DOHH2 (cell line): ENCODE measurements at regions not wholly inside any gene's neighbourhood (a gene's known extent, or its start where the extent isn't known, plus 50 kb on each side); places are given as distances from the start of the nearest gene placed in this dataset.

ENCODE experiments used
- H3F3A ChIP-seq: fragments of 200-600 bp; sonication (generic), shearing (Covaris generic); 2 replicates; pipeline ENCODE4 v1.6.0; 2016; ENCODE audit warnings: antibody characterized with exemption, mild to moderate bottlenecking; ENCODE audit not compliant: control insufficient read depth, insufficient read depth
- H3K27ac ChIP-seq: fragments of 200-600 bp; sonication (generic); 2 replicates; pipeline ENCODE4 v1.5.1; 2014; ENCODE audit warnings: low read depth, mild to moderate bottlenecking, low read length, moderate library complexity
- H3K27me3 ChIP-seq: fragments of 200-600 bp; sonication (generic); 2 replicates; pipeline ENCODE4 v1.6.1; 2014; ENCODE audit warnings: mild to moderate bottlenecking, low read length, mixed read lengths; ENCODE audit not compliant: control insufficient read depth
- H3K36me3 ChIP-seq: fragments of 200-600 bp; sonication (generic); 2 replicates; pipeline ENCODE4 v1.6.1; 2014; ENCODE audit warnings: mild to moderate bottlenecking, low read length, moderate library complexity, mixed read lengths; ENCODE audit not compliant: control insufficient read depth
- H3K4me1 ChIP-seq: fragments of 200-600 bp; sonication (generic); 2 replicates; pipeline ENCODE4 v1.6.1; 2014; ENCODE audit warnings: mild to moderate bottlenecking, low read length, mixed read lengths; ENCODE audit not compliant: control insufficient read depth
- H3K4me2 ChIP-seq: fragments of 200-600 bp; sonication (generic); 2 replicates; pipeline ENCODE4 v1.6.0; 2014; ENCODE audit warnings: mild to moderate bottlenecking, low read length, moderate library complexity
- H3K4me3 ChIP-seq: fragments of 200-600 bp; sonication (generic); 2 replicates; pipeline ENCODE4 v1.5.1; 2014; ENCODE audit warnings: mild to moderate bottlenecking, low read length, mixed read lengths
- H3K79me2 ChIP-seq: fragments of 200-600 bp; sonication (generic); 2 replicates; pipeline ENCODE4 v1.6.1; 2014; ENCODE audit warnings: mild to moderate bottlenecking, low read length, mixed read lengths; ENCODE audit not compliant: control insufficient read depth
- H3K9me2 ChIP-seq: fragments of 200-600 bp; sonication (generic); replicated peaks from 2 replicates; pipeline ENCODE4 v1.6.1; 2014; ENCODE audit warnings: mild to moderate bottlenecking, low read length, mixed read lengths; ENCODE audit not compliant: control insufficient read depth
- H3K9me3 ChIP-seq: fragments of 200-600 bp; sonication (generic); 2 replicates; pipeline ENCODE4 v1.6.1; 2014; ENCODE audit warnings: antibody characterized with exemption, low read length, mixed read lengths; ENCODE audit not compliant: control insufficient read depth, insufficient read depth
- H4K20me1 ChIP-seq: fragments of 200-600 bp; sonication (generic); 2 replicates; pipeline ENCODE4 v1.6.0; 2014; ENCODE audit warnings: low read depth, mild to moderate bottlenecking, antibody characterized with exemption, low read length, moderate library complexity; ENCODE audit not compliant: control insufficient read depth, insufficient read depth
- CTCF ChIP-seq: fragments of 200-600 bp; sonication (generic); IDR thresholded peaks from one replicate; pipeline ENCODE4 v1.5.1; 2014; ENCODE audit warnings: antibody characterized with exemption, mild to moderate bottlenecking, low read depth, low read length; ENCODE audit not compliant: poor library complexity, severe bottlenecking
- EZH2phosphoT487 ChIP-seq: fragments of 200-600 bp; sonication (generic); IDR thresholded peaks from 2 replicates; pipeline ENCODE4 v1.6.1; 2017; ENCODE audit warnings: borderline replicate concordance, mild to moderate bottlenecking, antibody characterized with exemption, low read length, moderate library complexity, mixed read lengths

- TF ChIP-seq CTCF: no peak
- no peak for TF ChIP-seq EZH2phosphoT487
- H4K20me1 ChIP-seq: no peaks in the 10 kb centered on the region
- H3K36me3 ChIP-seq: no peaks in the 10 kb centered on the region
- no peaks in the 10 kb centered on the region for H3K9me3 ChIP-seq
- no peaks in the 10 kb centered on the region for H3K9me2 ChIP-seq
- peaks cover 4% of the 10 kb centered on the region; the same call in 1 of the 2 replicates for H3K27me3 ChIP-seq
- H3K4me3 ChIP-seq: no peak overlapping the region
- H3K79me2 ChIP-seq: no peaks in the 10 kb centered on the region
- no peak overlapping the region for H3K27ac ChIP-seq
- no peak overlapping the region for H3K4me2 ChIP-seq
- no peaks in the 10 kb centered on the region for H3F3A ChIP-seq
- no peaks in the 10 kb centered on the region for H3K4me1 ChIP-seq
These were observed 88.5 kb upstream of the GLS start for GRCh38 chr2:190791976-190792575.

- H4K20me1 ChIP-seq: no peaks in the 10 kb centered on the region
- H3K27ac ChIP-seq: no peak overlapping the region
- H3K4me3 ChIP-seq: no peak overlapping the region
- no peaks in the 10 kb centered on the region for H3F3A ChIP-seq
- no peaks in the 10 kb centered on the region for H3K9me3 ChIP-seq
- H3K4me1 ChIP-seq: no peaks in the 10 kb centered on the region
- no peaks in the 10 kb centered on the region for H3K9me2 ChIP-seq
- no peaks in the 10 kb centered on the region for H3K79me2 ChIP-seq
- TF ChIP-seq CTCF (no peak), EZH2phosphoT487 (no peak)
- no peaks in the 10 kb centered on the region for H3K36me3 ChIP-seq
- peaks cover 5% of the 10 kb centered on the region; the same call in 1 of the 2 replicates for H3K27me3 ChIP-seq
- no peak overlapping the region for H3K4me2 ChIP-seq
These were observed 87.4 kb upstream of the GLS start for GRCh38 chr2:190792956-190793888.

GRCh38 chr2:190794377-190794776, 86.2 kb upstream of the GLS start:
- no peak overlapping the region for H3K4me2 ChIP-seq
- no peaks in the 10 kb centered on the region for H3F3A ChIP-seq
- H3K4me3 ChIP-seq: no peak overlapping the region
- H3K27me3 ChIP-seq: peaks cover 11% of the 10 kb centered on the region; the same call in 1 of the 2 replicates
- no peaks in the 10 kb centered on the region for H3K79me2 ChIP-seq
- H4K20me1 ChIP-seq: no peaks in the 10 kb centered on the region
- TF ChIP-seq CTCF (no peak), EZH2phosphoT487 (no peak)
- H3K9me3 ChIP-seq: no peaks in the 10 kb centered on the region
- no peaks in the 10 kb centered on the region for H3K9me2 ChIP-seq
- no peaks in the 10 kb centered on the region for H3K36me3 ChIP-seq
- H3K27ac ChIP-seq: no peak overlapping the region
- no peaks in the 10 kb centered on the region for H3K4me1 ChIP-seq
